GM19035 (cell line): ENCODE measurements at regions not wholly inside any gene's neighbourhood (a gene's known extent, or its start where the extent isn't known, plus 50 kb on each side); places are given as distances from the start of the nearest gene placed in this dataset.

Source experiments
- ATAC-seq: cut with Tn5 transposase; IDR thresholded peaks from one replicate; pipeline ENCODE4 v1.9.1; 2021; ENCODE audit not compliant: unreplicated experiment

DNA sequence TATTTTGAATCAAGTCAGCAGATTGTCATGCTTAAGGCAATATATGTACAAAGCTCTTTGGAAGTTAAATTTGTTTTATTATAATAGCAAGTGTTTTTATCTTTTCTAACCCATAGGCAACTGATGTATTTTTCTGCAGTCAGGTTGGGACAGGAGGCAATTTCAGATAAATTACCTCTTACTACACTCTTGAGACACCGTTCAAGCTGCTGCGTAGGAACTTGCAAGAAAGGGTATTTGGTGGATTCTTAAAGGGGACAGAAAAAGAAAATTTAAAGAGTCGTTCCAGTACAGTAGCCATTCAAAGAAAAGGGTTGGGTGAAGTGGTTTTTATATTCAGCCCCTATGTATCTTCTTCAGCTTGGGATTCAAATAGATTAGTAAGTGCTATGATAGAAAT lies 112.4 kb upstream of the APC start:
- ATAC-seq = no peak

DNA sequence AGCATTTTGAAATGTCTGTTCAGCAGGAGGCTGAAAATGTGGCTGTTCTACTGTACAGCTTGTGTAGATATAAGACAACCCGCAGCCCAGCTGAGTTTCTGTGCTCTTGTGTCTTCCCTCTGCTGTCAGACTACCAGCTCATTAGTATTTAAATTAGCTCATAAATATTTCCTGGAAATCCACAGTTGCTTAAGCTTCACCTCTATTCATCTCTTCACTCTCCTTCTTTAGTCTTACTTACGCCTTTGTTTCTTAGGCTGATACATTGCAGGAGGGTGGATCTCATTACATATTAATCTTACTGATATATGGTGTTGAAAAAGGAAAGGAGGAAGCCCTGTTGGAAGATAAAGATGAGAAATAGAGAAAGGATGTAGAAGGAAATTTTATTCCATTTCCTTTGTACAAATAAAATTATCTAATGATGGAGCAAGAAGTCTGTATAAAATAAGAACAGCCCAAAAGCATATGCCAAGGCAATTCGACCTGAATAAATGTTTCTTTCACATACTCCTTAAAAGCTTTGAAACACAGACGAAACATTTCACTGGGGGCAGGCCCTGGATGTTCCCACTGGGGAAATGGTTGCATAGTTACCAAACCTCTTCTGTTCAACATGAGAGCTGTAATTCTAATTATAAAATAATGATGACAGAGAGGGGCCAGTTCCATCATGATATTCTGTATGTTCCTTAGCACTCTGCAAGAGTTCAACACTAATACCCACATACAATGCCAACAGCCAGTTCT lies 111.8 kb upstream of the APC start:
- ATAC-seq = no peak

DNA sequence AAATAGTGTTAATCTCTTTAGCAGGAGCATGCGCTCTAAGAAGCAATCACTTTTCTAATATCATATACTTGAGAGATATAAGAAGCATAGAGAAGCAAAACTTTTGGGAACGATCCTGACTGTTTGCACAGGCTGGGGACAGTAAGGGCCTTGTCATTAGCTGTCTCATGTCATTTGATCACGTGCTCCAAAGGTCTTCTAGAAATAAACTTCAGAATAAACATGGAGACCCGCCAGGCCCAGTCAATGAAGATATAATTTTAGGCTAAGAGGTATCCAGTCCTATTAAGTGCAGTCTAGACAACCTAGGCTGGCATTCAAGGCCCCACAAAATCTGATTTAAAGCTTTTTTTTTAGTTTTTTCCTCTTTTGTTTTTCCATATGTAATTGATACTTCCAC lies 111.0 kb upstream of the APC start:
- no peak for ATAC-seq

DNA sequence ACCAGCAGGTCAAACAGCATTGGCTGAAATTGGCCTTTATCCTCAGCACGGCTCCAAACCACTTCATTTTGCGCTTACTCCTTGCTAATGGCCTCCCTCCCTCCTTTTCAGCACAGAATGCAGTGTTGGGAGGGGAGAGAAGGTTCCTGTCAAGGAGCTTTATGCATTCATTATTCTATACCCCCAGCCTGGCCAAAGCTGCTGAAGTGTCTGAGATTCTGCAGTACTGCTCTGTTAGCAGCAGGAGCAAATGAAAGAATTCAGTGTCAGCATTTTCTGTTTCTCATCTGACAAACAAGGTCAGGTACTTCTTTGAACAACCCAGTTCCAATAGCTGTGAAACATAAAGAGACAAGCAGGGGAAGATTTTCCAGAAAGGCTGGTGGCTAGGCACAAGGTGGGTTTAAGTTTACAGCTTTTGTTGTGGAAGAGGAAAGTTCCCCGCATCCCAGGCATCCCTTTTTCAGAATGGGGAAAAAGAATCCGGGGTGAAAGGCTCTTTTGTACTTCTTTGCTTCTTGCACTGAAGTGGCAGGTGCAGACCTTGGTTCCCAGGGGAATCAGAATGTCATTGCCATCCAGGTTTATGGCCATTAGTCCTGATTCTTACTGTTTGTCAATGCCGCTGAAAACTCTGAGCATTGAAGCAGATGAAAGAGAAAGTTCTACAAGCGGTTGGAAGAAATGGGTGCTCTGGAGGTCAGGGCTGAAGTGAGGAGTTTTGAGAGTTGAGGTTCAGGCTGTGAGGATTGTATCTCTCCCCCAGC lies 109.3 kb upstream of the APC start:
- ATAC-seq = no peak

DNA sequence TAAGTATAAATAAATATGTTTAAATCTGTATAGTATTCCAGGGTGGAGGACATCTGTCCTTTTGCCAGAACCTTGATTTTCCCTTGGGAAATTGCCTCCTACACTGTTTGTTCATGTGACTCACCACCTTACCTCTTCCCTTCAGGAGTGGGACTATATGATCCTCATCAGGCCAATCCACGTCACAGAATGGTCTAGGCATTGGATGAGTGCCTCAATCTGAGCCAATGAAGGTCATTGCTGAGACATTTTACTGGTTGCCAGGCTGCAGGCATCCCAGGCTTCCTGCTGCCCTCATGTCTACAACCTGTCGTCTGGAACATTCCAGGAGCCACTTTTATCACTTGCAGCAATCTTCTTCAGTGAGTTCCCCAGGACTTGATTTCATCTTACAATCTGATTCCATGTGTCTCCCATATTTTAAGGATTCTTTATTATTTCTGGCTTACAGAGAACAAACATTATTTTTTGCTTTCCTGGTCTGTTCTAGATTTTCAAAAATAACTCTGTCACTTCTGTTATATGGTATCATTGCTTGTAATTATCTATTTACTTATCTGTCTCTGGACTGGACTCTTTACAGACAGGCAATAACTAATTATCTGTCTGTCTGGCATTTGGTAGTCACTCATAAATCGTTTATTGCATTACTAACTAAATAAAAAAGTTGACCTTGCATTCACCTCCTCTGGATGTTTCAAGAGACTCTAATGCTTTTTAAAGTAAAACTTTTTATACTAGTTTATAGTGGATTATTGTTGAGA lies 107.3 kb upstream of the APC start:
- no peak for ATAC-seq

DNA sequence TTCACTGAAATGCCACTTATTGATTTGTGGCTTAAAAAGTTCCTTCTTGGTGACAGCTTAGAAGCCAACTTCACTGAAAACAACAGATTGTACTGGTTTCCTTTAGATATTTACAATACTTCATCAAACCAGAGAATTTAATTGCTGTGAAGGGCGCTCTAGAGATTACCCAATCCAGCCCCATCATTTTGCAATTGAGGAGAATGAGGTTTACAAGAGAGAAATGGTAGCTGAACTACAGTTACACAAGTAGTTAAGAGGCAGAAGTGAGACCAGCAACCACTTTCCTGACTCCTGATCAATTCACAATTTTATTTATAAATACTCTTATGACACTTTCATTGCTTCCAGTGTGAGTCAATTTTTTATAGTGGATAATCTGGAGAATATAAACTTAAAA lies 103.5 kb upstream of the APC start:
- ATAC-seq = no peak

DNA sequence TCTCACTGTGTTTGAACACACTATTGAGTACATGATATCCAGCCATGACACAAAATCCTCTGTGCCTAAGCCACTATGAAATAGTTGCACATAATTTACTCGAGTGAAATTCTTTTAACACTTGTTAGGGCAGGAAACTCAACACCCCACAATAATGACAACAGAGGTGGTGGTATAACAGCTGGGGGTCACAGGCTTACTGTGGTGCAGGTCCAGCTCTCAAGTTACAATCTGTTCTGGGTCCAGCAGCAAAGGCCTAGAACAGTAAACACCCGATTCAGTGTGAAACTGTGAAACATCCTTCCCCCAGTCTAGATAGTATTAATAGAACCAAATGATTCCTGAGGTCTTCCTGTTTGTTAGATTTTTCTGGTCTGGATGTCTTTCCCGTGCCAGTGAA lies 102.9 kb upstream of the APC start:
- no peak for ATAC-seq

DNA sequence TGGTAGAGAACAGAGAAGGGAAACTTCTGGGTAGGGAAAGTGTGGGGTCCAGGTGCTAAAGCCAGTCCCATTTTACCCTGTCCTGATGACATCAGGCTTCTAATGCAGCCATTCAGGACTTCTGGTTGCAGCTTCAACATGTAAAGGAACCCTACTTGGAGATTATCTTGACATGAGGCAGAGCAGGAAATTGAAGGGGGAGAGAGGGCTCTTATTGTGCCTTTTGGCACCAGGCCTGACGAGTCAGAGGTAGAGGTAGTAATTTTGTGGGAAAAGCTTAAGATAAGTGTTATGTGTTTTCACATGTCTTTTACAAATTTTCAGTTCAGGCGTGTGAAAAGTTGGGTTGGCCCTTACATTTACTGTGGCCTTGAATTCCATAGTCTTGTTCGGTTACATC lies 102.4 kb upstream of the APC start:
- ATAC-seq = no peak

DNA sequence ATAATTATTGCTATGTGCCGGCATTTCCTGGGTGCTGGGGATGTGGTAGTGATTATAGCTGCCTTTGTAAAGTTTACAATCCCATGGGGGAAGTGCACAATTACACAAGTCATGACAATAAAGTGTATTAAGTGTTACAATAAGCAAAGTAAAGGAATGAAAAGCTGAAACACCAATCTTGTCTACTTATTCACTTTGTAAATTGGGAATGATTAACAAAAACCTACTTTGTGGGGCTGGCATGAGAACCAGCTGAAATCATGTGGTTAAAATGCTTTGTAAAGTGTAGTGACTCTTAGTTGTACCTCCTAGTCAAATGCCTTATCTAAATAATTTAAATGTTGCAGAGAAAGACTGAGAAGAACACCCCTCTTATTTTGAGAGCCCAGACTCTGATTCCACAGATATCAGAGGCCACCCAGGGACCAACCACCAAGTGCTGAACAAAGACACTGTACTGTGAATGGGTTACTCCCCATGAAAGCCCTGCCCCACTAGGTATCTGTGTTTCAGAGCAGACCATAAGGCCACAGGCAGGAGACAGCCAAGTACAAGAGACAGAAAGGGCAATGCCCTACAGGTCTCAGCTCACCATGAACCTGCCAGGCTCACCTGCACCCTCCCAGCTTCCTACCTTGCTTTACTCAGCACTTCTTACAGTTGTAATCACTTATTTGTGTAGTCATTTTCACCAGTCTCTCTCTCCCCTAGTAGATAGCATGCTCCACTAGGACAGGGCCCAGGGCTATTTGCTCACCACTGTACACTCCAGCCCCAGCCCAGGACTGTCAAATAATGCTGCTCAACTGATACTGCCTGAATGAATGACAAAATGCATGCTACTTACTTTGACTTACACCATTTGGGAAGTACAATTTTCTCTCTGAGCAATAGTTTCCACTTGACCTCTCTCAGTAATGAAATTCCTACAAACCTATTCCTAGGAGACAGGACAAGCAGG lies 101.6 kb upstream of the APC start:
- ATAC-seq = no peak

DNA sequence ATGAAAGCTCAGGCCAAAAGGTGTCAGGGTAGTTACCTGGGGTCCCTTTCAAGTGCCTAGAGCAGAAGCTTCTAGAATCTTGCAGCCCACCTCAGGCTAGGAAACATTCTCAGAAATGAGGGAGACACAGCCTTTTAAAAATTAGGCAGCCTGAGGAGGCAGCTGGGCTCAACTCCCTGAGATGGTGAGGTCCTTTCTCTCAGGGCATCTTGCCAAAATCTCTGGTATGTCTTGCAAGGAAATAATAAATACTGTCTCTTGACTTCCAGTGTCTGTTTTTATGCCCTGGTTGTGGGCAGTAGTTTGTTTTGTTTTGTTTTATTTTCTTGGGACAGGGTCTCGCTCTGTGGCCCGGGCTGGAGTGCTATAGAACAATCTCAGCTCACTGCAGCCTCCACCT lies 100.9 kb upstream of the APC start:
- ATAC-seq = no peak

DNA sequence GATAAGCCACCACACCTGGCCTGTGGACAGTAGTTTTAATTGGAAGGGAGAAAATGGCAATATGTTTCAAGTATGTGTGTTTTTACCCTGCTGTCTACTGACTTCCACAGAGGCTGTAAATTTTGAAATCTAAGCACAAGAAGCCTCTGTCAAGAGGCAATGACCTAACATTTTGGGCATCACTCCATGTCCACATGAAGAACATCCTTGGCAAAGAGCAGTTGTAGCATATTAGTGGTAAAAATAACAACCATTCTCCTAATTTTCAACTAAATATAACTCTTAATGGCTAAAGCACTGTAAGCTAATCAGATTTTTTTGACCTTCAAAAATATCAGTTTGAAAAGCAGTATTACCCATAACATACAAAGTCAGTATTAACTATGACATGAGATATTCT lies 100.3 kb upstream of the APC start:
- ATAC-seq = no peak

DNA sequence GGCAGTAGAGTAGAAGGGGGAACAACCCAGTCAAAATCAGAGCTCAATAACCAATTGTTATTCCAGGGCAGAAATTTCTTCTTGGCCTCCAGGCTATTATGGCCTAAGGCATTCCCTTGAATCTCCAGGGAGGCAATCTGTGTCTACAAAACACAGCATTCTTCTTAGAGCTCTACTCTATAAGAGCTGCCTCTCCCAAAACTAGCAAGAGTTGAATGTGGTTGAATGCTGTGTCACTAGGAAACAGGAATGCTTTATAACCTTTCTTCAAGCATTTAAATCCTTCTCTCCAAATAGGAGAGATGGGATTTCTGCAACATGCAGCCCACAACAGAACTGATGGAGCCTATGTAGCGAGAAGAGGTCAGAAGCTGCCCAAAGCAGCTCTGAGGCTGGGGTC lies 97.1 kb upstream of the APC start:
- no peak for ATAC-seq

DNA sequence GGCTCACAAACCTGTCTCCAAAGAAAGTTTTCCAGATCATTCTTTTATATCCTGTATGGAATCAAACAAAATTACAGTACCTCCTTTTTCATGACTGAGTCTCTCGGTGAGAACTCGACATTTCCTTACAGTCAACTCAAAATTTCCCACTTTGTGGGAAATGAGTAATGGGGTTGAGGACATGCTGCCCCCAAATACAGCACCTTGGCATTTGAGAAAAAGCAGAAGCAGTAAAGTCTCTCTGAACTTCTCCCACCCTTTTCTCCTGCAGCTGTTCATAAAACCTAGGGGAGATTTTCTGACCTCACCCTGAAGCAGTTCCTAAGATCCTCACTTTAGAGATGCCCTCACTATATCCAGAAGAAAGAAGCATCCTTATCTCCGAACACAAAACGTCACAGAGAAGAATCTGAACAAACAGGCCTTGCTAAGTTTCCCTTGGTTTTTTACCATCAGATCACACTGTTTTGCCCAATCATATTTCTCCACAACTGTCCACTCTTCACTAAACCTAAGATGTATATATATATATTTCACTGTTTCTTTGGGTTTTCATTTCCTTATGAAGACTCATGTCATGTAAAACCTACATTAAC lies 96.1 kb upstream of the APC start:
- ATAC-seq = no peak

DNA sequence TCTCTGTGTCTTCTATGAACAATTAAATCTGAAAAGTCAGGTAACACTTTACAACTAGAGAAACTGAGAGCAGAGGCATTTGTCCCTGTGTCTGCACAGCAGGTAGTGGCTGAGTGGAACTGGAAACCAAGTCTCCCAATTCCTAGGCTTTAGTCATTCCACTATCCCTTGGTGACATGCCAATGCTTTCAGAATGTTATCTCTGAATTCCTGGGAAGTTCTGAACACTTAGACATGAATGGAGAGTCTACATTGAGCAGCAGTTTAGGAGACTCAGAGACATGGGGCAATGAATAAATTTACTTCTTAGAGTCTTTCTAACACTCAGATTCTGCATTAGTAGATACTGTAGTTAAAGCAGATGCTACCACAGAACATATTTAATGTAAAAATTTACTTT lies 94.8 kb upstream of the APC start:
- ATAC-seq = no peak

DNA sequence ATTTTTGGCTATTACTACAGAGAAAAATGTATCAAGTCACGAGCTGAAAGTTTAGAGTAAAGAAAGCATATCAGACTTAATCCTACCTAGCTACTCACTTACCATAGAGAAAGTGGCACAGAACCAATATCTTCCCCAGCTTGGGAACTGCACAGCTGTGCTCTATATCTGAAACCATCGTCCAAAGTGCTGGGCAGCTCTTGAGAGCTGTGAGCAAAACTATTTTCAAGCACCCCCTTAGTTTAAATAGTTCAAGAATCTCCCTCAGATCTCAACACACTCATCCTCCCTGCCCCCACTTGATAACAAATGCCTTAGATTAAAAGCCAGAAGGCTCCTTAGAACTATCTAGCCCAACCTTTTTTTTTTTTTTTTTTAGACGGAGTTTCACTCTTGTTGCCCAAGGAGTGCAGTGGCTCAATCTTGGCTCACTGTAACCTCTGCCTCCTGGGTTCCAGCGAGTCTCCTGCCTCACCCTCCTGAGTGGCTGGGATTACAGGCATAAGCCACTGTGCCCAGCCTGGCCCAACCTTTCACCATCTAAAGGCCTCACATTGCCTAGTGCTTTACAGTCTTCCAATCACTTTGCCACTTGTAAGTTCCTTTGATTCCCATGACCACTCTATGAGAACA lies 94.2 kb upstream of the APC start:
- ATAC-seq = no peak

DNA sequence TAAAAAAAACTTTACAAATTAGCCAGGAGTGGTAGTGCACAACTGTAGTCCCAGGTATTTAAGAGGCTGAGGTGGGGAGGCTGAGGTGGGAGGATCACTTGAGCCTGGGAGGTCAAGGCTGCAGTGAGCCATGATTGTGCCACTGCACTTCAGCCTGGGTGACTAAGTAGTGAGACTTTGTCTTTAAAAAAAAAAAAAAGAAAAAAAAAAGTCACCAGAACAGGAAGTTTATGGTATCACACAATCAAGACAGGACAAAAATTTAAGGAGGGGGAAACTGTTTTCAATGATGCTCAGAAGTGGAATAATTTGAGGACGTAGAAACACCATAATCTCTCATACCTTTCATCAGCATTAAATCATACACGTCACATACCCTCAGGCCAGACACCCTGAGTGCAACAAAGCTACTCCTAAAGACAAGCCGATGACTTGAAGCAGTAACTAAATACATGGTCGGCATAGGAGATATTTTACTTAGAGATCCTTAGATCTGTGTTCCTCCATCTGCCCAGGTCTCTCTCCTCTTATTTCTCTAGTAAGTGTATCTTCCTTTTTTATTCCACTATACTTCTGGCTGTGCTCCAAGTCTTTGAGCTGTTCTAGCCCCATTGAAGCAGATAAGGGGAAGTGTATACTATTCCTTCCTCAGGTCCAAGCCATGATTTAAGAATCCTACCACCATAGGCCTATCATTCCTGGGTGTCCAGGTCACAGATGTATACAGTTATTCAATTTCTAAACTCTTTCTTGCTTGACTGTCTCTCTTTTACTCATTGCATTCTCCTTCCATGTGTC lies 91.3 kb upstream of the APC start:
- no peak for ATAC-seq

DNA sequence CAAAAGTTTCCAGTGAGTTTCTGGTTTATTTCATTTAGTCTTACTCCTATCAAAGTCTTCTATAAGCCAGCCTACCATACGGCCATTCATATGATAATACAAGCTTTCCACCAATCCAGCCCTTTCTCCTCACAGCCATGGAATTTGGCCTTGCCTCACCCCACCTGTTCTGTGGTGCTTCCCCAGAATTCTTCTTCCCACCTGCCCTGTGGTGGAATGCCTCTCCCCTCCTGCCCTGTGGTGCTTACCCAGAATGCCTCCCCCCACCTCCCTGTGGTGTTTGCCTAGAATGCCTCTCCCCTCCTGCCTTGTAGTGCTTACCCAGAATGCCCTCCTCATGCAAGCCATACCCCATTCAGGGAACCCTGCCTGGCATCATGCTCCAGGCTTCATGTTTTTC lies 90.3 kb upstream of the APC start:
- no peak for ATAC-seq

DNA sequence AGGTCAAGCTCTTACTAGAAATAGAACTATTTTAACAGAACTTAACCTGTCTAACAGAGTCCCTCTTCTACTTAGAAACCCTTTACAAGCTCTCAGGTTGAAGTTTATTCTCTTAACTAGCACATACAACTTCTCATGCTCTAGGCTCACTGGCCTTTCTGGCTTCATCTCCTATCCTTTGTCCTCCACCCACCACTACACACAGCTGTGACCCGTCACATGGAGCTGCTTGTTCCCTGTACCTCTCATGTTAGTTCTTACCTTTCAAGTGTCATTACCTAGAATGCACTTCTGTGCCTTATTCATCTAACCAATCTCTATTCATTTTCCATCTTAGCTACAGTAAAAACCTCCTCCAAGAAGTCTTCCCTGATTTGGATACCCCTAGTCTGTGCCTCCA lies 89.4 kb upstream of the APC start:
- ATAC-seq = no peak

DNA sequence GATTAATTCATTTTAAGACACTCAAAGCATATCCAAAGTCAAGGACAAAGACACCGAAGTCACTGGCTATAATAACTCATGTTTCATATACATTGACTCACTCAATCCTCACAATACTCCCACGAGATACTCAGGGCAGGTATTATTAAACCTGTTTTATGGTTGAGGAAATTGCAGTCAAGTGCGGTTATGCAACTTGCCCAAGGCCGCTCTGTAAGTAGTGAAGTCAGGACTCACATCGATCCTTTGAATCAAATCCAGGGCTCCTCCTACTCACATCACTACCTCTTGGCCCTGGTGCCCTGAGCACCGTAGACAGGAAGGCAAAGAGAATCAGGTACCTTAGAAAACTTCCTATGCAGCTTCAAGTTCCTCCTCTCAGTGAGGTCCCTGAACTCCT lies 87.8 kb upstream of the APC start:
- ATAC-seq = no peak
